DND-41 (cell line): ENCODE measurements at regions not wholly inside any gene's neighbourhood (a gene's known extent, or its start where the extent isn't known, plus 50 kb on each side); places are given as distances from the start of the nearest gene placed in this dataset.

Source experiments
- CTCF ChIP-seq: IDR thresholded peaks from 2 replicates; pipeline ENCODE4 v1.5.1; 2012; ENCODE audit warnings: borderline replicate concordance, low read length, moderate library complexity, mild to moderate bottlenecking; ENCODE audit not compliant: poor library complexity, severe bottlenecking; ENCODE audit errors: extremely low read depth
- EZH2 ChIP-seq: IDR thresholded peaks from 3 replicates; pipeline ENCODE4 v1.6.1; 2012; ENCODE audit warnings: borderline replicate concordance, low read depth, mild to moderate bottlenecking, moderate library complexity, low read length, inconsistent platforms; ENCODE audit not compliant: severe bottlenecking

GRCh38 chr11:79579063-79579462 is 138.2 kb upstream of the TENM4 start:
- TF ChIP-seq CTCF (no peak), EZH2 (no peak)
